Neutrophil (primary cell): ENCODE measurements at regions not wholly inside any gene's neighbourhood (a gene's known extent, or its start where the extent isn't known, plus 50 kb on each side); places are given as distances from the start of the nearest gene placed in this dataset.

Experiments
- H3K27ac ChIP-seq: fragments of 200-600 bp; sonication (generic); 2 replicates; pipeline ENCODE4 v1.5.1; 2016; ENCODE audit warnings: mild to moderate bottlenecking, moderate library complexity
- H3K27me3 ChIP-seq: fragments of 200-600 bp; sonication (generic); 2 replicates; pipeline ENCODE4 v1.6.0; 2016; ENCODE audit warnings: mild to moderate bottlenecking
- H3K36me3 ChIP-seq: fragments of 200-600 bp; sonication (generic); 2 replicates; pipeline ENCODE4 v1.5.1; 2017
- H3K4me1 ChIP-seq, 2 experiments: fragments of 200-600 bp in 1 of 2; sonication (generic) in 1 of 2; 1 replicate in 1 of 2; 2 replicates in 1 of 2; pipeline versions ENCODE4 v1.5.1 to v1.6.1; 2013 to 2016; ENCODE audit warnings: low read depth in 1 of 2, low read length in 1 of 2, mild to moderate bottlenecking in 1 of 2, moderate library complexity in 1 of 2; ENCODE audit not compliant: control insufficient read depth in 1 of 2, insufficient read depth in 1 of 2
- H3K4me3 ChIP-seq, 2 experiments: fragments of 200-600 bp in 1 of 2; sonication (generic) in 1 of 2; 1 replicate in 1 of 2; 2 replicates in 1 of 2; pipeline ENCODE4 v1.5.1; 2013 to 2016; ENCODE audit warnings: low read depth in 1 of 2, low read length in 1 of 2, mild to moderate bottlenecking in 1 of 2, moderate library complexity in 1 of 2
- H3K9me3 ChIP-seq: fragments of 200-600 bp; sonication (generic); 2 replicates; pipeline ENCODE4 v1.5.1; 2016
- CTCF ChIP-seq: fragments of 200-600 bp; sonication (generic); IDR thresholded peaks from 2 replicates; pipeline ENCODE4 v1.5.1; 2016; ENCODE audit warnings: antibody characterized with exemption

- Histone ChIP-seq H3K4me1 (no peaks in the 10 kb centered on the region), H3K36me3 (no peaks in the 10 kb centered on the region), H3K27me3 (peaks cover 15% of the 10 kb centered on the region), H3K4me3 (no peak overlapping the region), H3K9me3 (no peaks in the 10 kb centered on the region), H3K27ac (no peak overlapping the region)
- no peak for TF ChIP-seq CTCF
Observed at GRCh38 chr20:9945408-9945807, 89.4 kb upstream of the ANKEF1 start.

GRCh38 chr20:9942736-9943135 is 92.1 kb upstream of the ANKEF1 start:
- H3K27me3 ChIP-seq = peaks cover 3% of the 10 kb centered on the region
- H3K4me3 ChIP-seq = no peak overlapping the region
- H3K4me1 ChIP-seq = no peaks in the 10 kb centered on the region
- H3K27ac ChIP-seq = no peak overlapping the region
- no peaks in the 10 kb centered on the region for H3K36me3 ChIP-seq
- H3K9me3 ChIP-seq = no peaks in the 10 kb centered on the region
- no peak for TF ChIP-seq CTCF

- Histone ChIP-seq H3K9me3 (no peaks in the 10 kb centered on the region), H3K27ac (no peak overlapping the region), H3K4me1 (no peaks in the 10 kb centered on the region), H3K4me3 (no peak overlapping the region), H3K36me3 (no peaks in the 10 kb centered on the region), H3K27me3 (no peaks in the 10 kb centered on the region)
- TF ChIP-seq CTCF = no peak
Observed at GRCh38 chr20:9940329-9940728, 94.5 kb upstream of the ANKEF1 start.

GRCh38 chr20:9939231-9939630 is 95.6 kb upstream of the ANKEF1 start:
- H3K27ac ChIP-seq = no peak overlapping the region
- H3K4me3 ChIP-seq = no peak overlapping the region
- no peaks in the 10 kb centered on the region for H3K27me3 ChIP-seq
- no peaks in the 10 kb centered on the region for H3K36me3 ChIP-seq
- H3K9me3 ChIP-seq = no peaks in the 10 kb centered on the region
- H3K4me1 ChIP-seq = no peaks in the 10 kb centered on the region
- TF ChIP-seq CTCF = no peak

- TF ChIP-seq CTCF = no peak
- Histone ChIP-seq H3K36me3 (no peaks in the 10 kb centered on the region), H3K9me3 (no peaks in the 10 kb centered on the region), H3K4me1 (no peaks in the 10 kb centered on the region), H3K27ac (no peak overlapping the region), H3K4me3 (no peak overlapping the region), H3K27me3 (no peaks in the 10 kb centered on the region)
Observed at GRCh38 chr20:9935285-9935684, 96.4 kb upstream of the PAK5 start.

GRCh38 chr20:9930142-9930541 is 91.3 kb upstream of the PAK5 start:
- no peak for TF ChIP-seq CTCF

More at GRCh38 chr20:9930142-9930541, 91.3 kb upstream of the PAK5 start:
- Histone ChIP-seq H3K9me3 (no peaks in the 10 kb centered on the region), H3K4me1 (no peaks in the 10 kb centered on the region), H3K27ac (no peak overlapping the region), H3K27me3 (no peaks in the 10 kb centered on the region), H3K4me3 (no peak overlapping the region), H3K36me3 (no peaks in the 10 kb centered on the region)
